NCI-H82 (cell line): ENCODE measurements at regions not wholly inside any gene's neighbourhood (a gene's known extent, or its start where the extent isn't known, plus 50 kb on each side); places are given as distances from the start of the nearest gene placed in this dataset.

Experiments
- DNase-seq: peaks from one replicate; lab custom pipeline; 2025; lab: John Stamatoyannopoulos, UW

DNA sequence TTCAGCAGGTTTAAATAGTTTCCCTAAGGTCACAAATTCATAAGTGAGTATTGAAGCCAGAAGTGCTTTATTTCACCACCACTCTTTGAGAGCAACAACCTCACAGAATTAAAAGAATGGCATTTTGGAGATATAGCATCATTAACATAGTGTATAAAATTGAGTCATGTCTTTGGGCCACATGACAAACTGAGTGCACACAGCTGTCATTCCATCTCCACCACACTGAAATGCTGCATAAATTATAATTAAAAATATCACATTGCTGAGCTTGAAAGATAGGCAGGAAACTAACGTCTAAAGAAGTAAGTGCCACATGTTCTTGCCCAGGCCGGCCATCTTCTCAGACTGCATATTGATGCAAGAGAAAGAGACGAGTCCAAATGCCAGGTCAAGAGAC, 897.9 kb upstream of the CNTNAP5 start:
- no peak for DNase-seq

DNA sequence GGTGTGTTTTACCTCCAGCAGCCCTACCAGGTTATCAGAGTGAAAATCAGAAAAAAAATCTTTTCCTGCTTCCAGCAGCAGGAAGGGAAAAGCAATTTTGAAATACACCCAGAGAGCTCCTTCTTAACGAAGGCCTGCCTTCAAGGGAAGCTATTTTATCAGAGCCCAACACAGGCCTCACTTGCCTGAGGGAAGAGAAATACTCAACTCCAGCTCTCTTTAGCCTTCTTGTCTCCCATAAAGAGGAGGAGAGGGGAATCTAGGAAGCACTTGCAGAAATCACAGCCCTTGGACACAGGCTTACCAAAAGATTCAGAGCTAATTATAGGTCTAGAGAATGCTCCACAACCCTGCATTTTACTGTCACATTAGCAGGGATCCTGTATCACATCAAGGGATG, 896.1 kb upstream of the CNTNAP5 start:
- DNase-seq, result no peak

DNA sequence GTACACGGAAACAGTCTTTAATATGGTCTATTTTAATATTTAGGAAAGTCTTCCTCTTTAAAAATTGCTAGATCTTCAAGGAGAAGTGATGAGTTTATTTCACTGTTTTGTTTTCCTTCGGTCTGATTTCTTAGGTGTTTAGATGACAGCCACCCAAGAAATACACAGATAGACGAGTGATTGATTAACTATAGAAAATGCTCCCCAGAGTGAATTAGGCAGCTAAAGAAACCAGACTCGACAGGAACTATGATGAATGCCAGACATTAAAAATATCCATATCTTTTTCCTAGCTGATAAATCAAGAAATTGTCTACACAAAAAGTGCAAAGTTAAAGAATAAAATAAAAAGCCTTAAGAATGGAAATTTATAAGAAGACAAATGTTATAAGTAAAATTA, 888.7 kb upstream of the CNTNAP5 start:
- no peak for DNase-seq

DNA sequence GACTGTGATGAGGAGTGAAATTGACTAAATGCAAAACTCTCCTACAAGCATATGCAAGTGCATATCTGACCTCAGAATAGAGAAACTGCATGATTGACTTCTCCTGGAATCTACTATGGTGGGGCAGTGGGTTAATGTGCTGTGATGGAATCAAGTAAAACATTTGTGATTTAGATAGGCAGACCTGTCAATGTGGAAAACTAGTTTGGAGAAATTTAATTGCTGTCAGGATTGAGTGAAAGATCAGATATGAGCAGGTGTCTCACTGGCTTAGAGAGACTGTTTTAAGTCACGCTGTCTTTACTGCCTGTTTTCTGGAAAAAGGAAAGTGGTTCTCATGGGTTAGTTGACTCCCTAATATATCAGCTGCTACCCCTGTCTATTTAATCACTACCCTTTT, 881.0 kb upstream of the CNTNAP5 start:
- no peak for DNase-seq

DNA sequence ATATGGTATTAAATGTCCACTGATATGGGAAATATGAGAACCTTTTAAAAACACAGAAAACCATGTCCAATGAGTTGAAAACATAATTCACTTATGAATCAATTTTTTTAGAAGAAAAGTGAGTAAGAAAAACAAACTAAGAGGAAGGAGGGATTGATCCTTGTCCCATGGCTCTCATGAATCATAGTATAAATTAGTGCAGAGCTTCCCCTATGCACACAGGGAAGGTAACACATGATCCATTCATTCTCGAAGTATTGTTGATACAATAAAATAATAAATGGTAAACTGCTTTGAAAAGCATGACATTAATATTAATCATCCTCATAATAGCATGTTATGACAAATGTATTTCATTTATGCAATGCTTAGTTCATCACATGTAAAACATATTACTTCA, 872.0 kb upstream of the CNTNAP5 start:
- DNase-seq, result no peak

DNA sequence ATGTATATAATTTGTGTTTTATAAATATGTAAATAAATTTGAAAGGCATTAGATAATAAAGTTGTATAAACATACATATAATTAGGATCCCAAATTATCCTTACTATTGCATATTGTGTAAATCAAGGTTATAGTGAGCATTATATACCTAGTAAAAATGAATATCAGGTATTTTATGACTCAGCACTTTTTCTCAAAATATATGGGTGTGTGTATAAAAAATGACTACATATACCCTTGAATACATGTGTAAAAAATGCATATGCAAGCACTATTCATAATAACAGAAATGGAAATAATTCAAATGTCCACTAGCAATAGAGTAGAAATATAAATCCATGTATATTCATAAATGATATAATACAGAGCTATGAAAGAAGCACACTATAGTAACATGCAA, 870.9 kb upstream of the CNTNAP5 start:
- no peak for DNase-seq

DNA sequence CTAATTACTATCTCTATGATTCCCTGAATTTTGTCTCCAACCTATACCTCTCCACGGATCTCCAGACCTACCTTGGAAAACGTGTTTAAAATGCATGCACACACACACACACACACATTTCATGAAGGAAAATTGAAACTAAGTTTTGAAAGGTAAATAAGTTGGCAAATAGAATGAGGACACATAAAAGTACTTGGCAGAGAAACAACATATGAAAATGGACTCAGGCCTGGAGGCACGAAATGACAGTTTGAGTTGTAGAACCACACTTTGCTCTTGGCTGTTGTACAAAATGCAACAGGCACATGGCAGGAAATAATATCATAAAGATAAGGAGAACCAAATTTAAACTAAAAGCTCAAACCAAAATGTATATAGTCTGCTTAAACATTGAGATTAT, 868.1 kb upstream of the CNTNAP5 start:
- no peak for DNase-seq

DNA sequence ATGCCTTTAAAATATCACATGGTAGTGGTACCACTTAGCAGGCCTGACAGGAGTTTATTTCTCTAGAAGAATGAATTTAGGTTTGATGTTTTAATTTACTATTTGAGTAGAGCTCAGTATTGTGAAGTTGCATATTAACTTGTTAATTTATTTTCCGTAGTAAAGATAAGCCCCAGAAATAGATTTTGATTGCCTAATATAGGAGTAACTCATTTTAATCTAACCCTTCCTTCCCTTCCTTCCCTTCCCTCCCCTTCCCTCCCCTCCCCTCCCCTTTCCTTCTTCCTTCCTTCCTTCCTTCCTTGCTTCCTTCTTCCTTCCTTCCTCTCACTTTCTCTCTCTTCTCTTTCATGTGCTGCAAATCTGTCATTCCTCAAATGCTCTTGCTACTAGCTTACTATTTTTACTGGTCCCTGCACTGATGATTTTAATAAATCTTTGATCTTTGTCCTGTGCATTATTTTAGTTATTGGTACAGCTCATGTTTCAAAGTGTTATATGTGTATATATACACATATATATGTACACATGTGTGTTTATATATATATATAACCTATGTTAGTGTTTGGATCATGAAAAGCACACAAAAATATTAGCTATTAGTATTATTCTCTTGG, 862.6 kb upstream of the CNTNAP5 start:
- no peak for DNase-seq

DNA sequence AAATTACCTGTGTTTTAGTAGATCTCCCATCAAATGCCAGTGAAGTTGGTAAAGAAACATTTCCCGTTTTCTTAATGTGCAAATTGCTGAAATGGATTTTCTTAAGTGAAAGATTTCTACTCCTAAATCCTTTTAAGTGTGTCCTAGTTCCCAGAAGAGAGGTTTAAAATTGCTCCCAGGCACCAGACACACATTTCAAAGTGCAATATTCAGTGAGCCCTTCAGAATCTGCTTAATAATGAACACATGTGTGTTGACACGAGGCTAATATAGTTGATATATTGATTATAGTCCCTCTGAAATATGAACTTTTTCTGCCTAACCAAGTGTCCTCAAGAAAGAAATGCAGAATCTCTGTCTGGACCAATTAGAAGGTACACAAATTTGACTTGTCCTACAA, 861.7 kb upstream of the CNTNAP5 start:
- DNase-seq, result no peak

DNA sequence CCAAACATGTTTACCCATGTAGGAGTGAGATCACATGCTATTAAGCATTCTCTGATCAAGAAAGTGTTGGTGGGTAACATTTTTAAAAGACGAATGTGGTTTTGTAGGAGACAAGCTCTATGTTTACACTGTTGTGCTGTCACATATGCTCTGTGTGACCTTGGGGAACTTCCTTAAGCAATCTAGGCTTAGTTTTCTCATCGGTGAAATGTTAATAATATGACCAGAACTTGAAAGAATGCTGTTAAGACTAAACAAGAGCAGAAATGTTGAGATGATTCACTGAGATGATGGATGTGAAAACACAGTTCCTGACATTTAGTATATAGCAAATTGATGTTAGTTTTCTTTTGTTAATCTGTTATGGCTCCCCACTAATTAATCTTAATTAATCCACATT, 860.9 kb upstream of the CNTNAP5 start:
- no peak for DNase-seq

DNA sequence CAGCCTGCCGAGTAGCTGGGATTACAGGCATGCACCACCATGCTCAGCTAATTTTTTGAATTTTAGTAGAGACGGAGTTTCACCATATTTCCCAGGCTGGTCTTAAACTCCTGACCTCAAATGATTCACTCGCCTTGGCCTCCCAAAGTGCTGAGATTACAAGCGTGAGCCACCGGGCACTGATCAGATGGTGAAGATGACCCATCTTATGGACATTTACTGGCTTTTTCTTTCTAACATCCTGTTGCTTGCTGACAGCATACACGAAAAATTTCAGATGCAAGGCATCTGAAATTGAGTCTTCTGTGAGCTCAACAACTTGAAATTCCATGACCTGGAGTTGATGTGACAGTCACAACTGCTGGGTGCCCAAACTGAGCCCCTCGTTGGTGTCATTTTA, 859.5 kb upstream of the CNTNAP5 start:
- DNase-seq, result no peak

DNA sequence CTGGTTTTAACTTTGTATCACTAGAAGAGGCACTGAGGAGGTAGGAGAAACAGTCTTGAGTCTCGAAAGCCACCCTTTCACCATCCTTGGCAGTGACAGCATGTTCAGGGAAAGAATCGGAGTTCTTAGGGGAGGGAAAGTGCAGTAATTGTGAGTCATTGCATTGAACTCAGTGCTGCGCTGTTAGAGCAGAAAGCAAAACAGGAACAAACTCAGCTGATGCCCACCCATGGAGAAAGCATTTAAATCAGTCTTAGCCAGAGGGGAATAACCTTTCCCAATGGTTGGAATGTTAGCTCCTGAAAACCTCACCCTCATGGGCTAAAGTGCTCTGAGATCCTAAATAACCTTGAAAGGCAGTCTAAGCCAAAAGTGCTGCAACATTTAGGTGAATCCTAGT, 845.6 kb upstream of the CNTNAP5 start:
- no peak for DNase-seq

DNA sequence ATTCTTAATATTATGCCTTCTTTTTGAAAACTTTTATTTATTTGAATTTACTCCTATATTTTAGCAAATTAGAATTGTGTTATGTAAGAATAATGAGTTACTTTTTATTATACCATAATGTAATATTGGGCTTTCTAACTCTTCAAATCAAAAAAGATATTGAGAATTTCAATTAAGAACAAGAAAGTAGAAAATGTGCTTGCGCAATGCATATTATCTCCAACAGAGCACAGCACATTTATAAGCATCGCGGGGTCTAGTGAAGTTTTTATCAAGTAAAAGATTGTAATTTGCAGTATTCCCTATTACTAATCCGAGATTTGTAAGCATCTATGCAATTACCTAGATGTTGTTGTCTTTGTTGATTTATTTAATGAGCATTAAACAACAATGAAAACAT, 829.1 kb upstream of the CNTNAP5 start:
- DNase-seq, result no peak

DNA sequence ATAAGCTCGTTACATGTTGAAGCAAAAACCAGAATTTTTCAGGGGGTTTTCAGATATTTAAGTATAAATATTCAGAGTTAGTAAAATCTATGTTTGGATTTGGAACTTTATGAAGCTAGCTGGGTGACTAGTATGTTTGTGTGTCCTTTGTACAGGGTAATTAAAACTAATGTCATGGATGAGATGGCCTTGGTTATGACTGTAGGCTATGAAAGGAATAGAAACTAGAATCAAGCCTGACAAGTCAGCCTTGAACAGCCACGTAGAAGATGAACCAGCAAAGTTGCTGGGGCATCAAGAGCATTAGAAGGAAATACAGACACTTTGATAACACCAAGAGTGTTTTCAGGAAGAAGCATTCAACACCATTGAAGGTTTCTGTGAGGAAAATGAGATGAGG, 825.1 kb upstream of the CNTNAP5 start:
- DNase-seq, result no peak

DNA sequence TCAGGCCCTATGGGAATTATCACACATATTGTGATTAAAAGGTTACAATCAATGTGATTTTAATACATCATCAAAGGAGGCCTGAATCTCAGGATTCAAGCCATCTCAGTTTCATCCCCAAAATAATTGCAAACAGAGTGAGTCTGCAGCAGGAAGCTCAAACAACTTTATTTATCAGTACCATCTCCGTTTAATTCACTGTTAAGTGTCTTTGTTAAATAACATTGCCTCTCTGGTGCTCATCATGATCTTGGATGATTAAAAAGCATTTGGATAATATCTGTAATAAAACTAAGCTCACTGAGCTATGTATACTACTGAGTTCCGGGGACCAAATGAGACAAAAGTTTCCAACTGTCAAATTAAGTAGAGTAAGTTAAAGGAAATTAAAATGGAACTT, 817.8 kb upstream of the CNTNAP5 start:
- no peak for DNase-seq

DNA sequence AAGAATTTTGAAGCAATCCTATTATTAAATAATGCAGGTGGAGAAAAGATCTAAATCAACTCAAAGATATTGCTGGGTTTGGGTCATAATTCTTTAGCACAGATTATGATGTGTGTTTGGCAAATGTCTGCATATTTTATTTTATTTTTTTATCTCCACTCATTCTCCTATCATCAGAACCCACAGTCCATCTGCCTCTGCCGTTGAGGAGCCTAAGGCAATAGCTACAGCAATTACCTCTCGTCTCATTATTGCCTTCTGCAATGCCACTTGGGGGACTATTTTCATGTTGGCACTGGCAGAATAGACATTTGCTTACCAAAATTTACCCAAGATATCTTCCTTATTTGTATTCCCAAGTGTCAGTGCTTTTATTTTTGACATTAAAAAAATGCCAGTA, 815.9 kb upstream of the CNTNAP5 start:
- DNase-seq, result no peak

DNA sequence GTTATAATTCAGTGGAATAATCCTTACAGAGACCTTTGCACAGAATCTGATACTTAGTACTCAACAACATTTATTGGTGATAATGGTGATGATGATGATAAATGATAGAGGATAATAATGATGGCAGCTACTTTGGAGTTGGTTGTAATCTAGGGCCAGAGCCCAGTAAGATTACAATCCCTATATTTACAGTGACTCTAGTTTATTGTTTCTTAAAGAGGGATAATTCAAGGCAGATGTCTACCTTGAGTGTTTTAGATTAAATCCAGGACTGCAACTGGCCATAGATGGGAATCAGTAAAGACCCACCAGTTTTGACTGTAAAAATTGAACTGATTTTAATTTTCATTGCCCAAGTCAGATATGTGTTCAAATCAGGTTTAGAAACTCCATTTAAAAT, 813.9 kb upstream of the CNTNAP5 start:
- no peak for DNase-seq

DNA sequence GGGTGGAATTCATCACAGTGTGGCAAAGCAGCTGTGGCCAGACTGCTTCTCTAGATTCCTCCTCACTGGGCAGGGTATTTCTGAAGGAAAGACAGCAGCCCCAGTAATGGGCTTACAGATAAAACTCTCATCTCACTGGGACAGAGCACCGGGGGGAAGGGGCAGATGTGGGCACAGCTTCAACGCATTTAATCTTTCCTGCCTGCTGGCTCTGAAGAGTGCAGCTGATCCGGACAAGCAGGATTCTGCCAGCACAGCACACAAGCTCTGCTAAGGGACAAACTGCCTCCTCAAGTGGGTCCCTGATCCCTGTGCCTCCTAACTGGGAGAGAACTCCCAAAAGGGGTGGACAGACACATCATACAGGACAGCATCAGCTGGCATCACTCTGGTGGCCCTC, 779.9 kb upstream of the CNTNAP5 start:
- peak; percentile 91 for DNase-seq

DNA sequence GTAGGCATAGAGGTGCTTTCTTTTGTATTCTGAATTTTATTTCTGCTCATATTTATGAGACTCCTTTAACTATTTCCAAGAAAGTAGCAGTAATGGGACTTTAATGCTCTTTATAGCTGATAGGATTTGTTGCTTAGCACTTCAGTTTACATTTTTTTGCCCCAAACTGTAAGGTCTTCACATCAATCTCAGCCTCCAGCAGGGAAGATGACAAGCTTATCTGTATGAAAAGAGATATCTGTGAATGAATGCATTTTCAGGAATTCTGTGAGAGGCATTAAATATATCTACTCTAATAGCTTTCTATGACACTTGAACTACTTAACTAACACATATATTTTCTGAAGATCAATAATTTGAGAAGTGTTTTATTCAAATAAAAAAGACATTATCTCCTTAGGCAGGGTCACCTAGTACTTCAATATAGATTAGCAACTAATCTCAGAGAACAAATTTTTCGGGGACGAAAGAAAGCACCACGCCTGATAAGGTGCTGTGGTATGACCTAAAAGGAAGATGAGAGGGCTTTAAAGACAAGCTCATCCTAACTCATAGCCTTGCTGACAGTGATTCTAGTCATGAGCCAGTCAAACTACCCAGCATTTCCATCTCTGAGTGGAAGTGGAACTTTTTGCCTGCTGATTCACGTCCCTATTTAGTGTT, 766.1 kb upstream of the CNTNAP5 start:
- no peak for DNase-seq

DNA sequence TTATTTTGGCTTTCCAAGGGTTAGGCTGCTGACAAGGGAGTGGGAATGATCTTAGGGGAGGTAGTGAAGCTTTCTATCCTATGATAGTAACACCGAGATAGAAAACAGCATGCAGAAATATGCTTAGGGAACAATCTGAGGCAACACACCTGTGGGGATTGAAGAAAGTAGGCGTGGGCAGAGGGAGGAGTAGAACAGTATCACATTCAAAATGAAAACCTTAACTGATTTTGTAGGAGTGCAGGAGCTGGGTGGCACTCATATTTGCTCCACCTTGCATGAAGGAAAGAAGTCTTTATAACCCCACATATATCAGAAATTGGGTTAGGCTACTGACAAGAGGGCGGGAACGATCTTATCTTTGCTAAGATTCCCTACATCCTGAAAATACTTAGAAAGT, 762.2 kb upstream of the CNTNAP5 start:
- no peak for DNase-seq

DNA sequence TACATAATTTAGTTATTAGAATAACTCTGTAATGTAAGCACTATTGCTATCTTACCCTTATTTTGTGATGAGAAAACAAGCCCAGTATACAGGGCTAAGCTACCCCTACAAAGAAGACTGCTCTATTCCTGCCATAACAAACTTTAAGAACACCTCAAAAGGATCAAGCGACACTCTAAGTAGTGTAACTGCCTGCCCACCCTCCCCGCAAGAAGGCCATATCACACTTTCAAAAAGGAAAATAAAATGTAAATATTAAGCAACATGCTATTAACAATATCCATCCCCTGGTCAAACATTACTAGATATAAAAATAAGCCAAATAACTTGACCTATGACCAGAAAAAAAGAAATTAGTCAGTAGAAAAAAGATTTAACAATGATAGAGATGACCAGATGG, 741.7 kb upstream of the CNTNAP5 start:
- DNase-seq, result no peak

DNA sequence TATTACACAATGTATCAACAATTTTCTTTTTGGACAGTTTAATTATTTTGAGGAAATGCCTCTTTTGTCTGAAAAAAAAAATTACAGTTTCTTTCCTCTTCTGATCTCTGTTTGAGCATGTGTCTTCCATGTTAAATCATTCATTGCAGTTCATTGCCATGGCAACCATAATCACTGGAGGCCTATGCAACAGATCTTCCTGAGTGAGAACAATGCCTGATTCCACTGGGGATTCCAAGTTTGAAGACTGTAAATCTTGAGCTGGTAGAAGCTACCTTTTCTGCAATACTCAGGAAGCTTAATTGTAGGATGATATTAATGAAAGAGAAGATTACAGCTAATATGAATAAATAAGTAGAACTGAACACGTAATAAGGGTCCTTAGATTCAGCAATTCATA, 721.4 kb upstream of the CNTNAP5 start:
- DNase-seq, result no peak
